ENCODE measurements at regions not wholly inside any gene's neighbourhood (a gene's known extent, or its start where the extent isn't known, plus 50 kb on each side); places are given as distances from the start of the nearest gene placed in this dataset.

GRCh38 chr13:83386609-83387008, 495.7 kb downstream of the SLITRK1 start:
- intact Hi-C loops (cut with micrococcal nuclease), result no loop called here
- ATAC-seq (ENCODE audit: low read depth), result no peak
- no peaks in the 10 kb centered on the region for H3K27me3 Mint-ChIP-seq
- no peak overlapping the region for H3K27ac Mint-ChIP-seq
- no peak overlapping the region for H3K4me3 Mint-ChIP-seq
- no peaks in the 10 kb centered on the region for H3K36me3 Mint-ChIP-seq (ENCODE audit: low read depth)
- POLR2A ChIA-PET, result no interaction called here
- peaks cover 11% of the 10 kb centered on the region for H3K9me3 Mint-ChIP-seq
- H3K4me1 Mint-ChIP-seq, result no peaks in the 10 kb centered on the region
- no peak for TF ChIP-seq CTCF (IDR thresholded peaks at IDR 0.05)
- no peak for DNase-seq
- CTCF ChIA-PET, result no interaction called here

GRCh38 chr13:83378908-83379307, 503.4 kb downstream of the SLITRK1 start:
- TF ChIP-seq CTCF (IDR thresholded peaks at IDR 0.05), result no peak
- Mint-ChIP-seq H3K4me1 (no peaks in the 10 kb centered on the region), H3K9me3 (peaks cover 13% of the 10 kb centered on the region), H3K4me3 (no peak overlapping the region), H3K27me3 (no peaks in the 10 kb centered on the region), H3K27ac (no peak overlapping the region), H3K36me3 (ENCODE audit: low read depth) (no peaks in the 10 kb centered on the region)
- CTCF ChIA-PET, result no interaction called here
- DNase-seq (no peak), ATAC-seq (ENCODE audit: low read depth) (no peak)
- intact Hi-C loops (cut with micrococcal nuclease), result no loop called here
- POLR2A ChIA-PET, result no interaction called here

GRCh38 chr13:83377491-83377890, 504.8 kb downstream of the SLITRK1 start:
- ATAC-seq (ENCODE audit: low read depth) (no peak), DNase-seq (no peak)
- ChIA-PET CTCF (no interaction called here), POLR2A (no interaction called here)
- no peak for TF ChIP-seq CTCF (IDR thresholded peaks at IDR 0.05)
- H3K4me3 Mint-ChIP-seq, result no peak overlapping the region
- H3K4me1 Mint-ChIP-seq, result no peaks in the 10 kb centered on the region
- no peak overlapping the region for H3K27ac Mint-ChIP-seq
- H3K27me3 Mint-ChIP-seq, result no peaks in the 10 kb centered on the region
- intact Hi-C loops (cut with micrococcal nuclease), result no loop called here
- H3K36me3 Mint-ChIP-seq (ENCODE audit: low read depth), result no peaks in the 10 kb centered on the region
- H3K9me3 Mint-ChIP-seq, result peaks cover 19% of the 10 kb centered on the region

- Mint-ChIP-seq H3K4me1 (no peaks in the 10 kb centered on the region), H3K27me3 (no peaks in the 10 kb centered on the region), H3K36me3 (ENCODE audit: low read depth) (no peaks in the 10 kb centered on the region), H3K27ac (no peak overlapping the region), H3K9me3 (peaks cover 24% of the 10 kb centered on the region), H3K4me3 (no peak overlapping the region)
- ATAC-seq (ENCODE audit: low read depth), result no peak
- no peak for DNase-seq
- ChIA-PET CTCF (no interaction called here), POLR2A (no interaction called here)
- no peak for TF ChIP-seq CTCF (IDR thresholded peaks at IDR 0.05)
- intact Hi-C loops (cut with micrococcal nuclease), result no loop called here
Observed at GRCh38 chr13:83372786-83373185, 509.5 kb downstream of the SLITRK1 start.

GRCh38 chr13:83365723-83366122, 516.6 kb downstream of the SLITRK1 start:
- H3K4me1 Mint-ChIP-seq, result no peaks in the 10 kb centered on the region
- POLR2A ChIA-PET, result no interaction called here
- DNase-seq, result no peak
- TF ChIP-seq CTCF (IDR thresholded peaks at IDR 0.05), result no peak
- no peaks in the 10 kb centered on the region for H3K27me3 Mint-ChIP-seq
- ATAC-seq (ENCODE audit: low read depth), result no peak
- no peaks in the 10 kb centered on the region for H3K36me3 Mint-ChIP-seq (ENCODE audit: low read depth)
- CTCF ChIA-PET, result no interaction called here
- H3K27ac Mint-ChIP-seq, result no peak overlapping the region
- intact Hi-C loops (cut with micrococcal nuclease), result no loop called here
- peaks cover 8% of the 10 kb centered on the region for H3K9me3 Mint-ChIP-seq
- no peak overlapping the region for H3K4me3 Mint-ChIP-seq
